Activated CD8-positive, alpha-beta memory T cell treated with anti-CD3 and anti-CD28 coated beads for 48 hours (primary cell): ENCODE measurements at regions not wholly inside any gene's neighbourhood (a gene's known extent, or its start where the extent isn't known, plus 50 kb on each side); places are given as distances from the start of the nearest gene placed in this dataset.
"Not testable (repeated sequence)": the region's sequence is repeated elsewhere in the genome, so short reads cannot be mapped to it uniquely, and the experiment has no call there.

ENCODE experiments used
- DNase-seq, 3 experiments: peaks; one replicate each; pipeline ENCODE4 v3.0.0-alpha.2; 2020; ENCODE audit warnings: low read depth in 2 of 3, low spot score in 2 of 3

- no peak for DNase-seq
Measured at GRCh38 chr9:29208670-29209069, 1635.4 kb upstream of the C9orf72 start.

GRCh38 chr9:29209748-29210291 is 1636.5 kb upstream of the C9orf72 start:
- no peak for DNase-seq

- no peak for DNase-seq
Measured at GRCh38 chr9:29211003-29211579, 1637.8 kb upstream of the C9orf72 start.

- peak in 1 of 3 experiments; percentile 18 for DNase-seq
Measured at GRCh38 chr9:29211580-29212396, 1638.5 kb upstream of the C9orf72 start.

- DNase-seq = no peak
Measured at GRCh38 chr9:29212397-29213387, 1639.4 kb upstream of the C9orf72 start.

GRCh38 chr9:29213417-29214153 is 1640.3 kb upstream of the C9orf72 start, which contains the start of gene LINGO2:
Gene LINGO2 (minus strand): TSS chr9:29213601.
- DNase-seq = no peak

GRCh38 chr9:29214154-29214689 is 1640.9 kb upstream of the C9orf72 start:
- DNase-seq = no peak

- no peak for DNase-seq
Measured at GRCh38 chr9:29214690-29215253, 1641.5 kb upstream of the C9orf72 start.

GRCh38 chr9:29217966-29218365 is 1644.7 kb upstream of the C9orf72 start:
- DNase-seq = no peak

GRCh38 chr9:29220596-29221251 is 1647.4 kb upstream of the C9orf72 start:
- no peak for DNase-seq

- DNase-seq = no peak
Measured at GRCh38 chr9:29228558-29228957, 1655.3 kb upstream of the C9orf72 start.

GRCh38 chr9:29230931-29231330 is 1657.7 kb upstream of the C9orf72 start:
- no peak for DNase-seq

- DNase-seq = no peak
Measured at GRCh38 chr9:29233193-29233592, 1659.9 kb upstream of the C9orf72 start.

GRCh38 chr9:29241320-29241719 is 1668.0 kb upstream of the C9orf72 start:
- DNase-seq = no peak

- no peak for DNase-seq
Measured at GRCh38 chr9:29245351-29245750, 1672.1 kb upstream of the C9orf72 start.

- DNase-seq = not testable (repeated sequence)
Measured at GRCh38 chr9:29270400-29270799, 1697.1 kb upstream of the C9orf72 start.

GRCh38 chr9:29282121-29282520 is 1708.8 kb upstream of the C9orf72 start:
- no peak for DNase-seq

GRCh38 chr9:29285818-29286217 is 1712.5 kb upstream of the C9orf72 start:
- DNase-seq = no peak

GRCh38 chr9:29289365-29289764 is 1716.1 kb upstream of the C9orf72 start:
- no peak for DNase-seq
